SU-DHL-6 (cell line): ENCODE measurements at regions not wholly inside any gene's neighbourhood (a gene's known extent, or its start where the extent isn't known, plus 50 kb on each side); places are given as distances from the start of the nearest gene placed in this dataset.

Experiments used
- H2AFZ ChIP-seq: fragments of 200-600 bp; sonication (generic); 2 replicates; pipeline ENCODE4 v1.6.1; 2014; ENCODE audit warnings: low read depth, mild to moderate bottlenecking, moderate library complexity, mixed read lengths, antibody characterized with exemption, low read length; ENCODE audit not compliant: severe bottlenecking
- H3F3A ChIP-seq: fragments of 200-600 bp; shearing (Covaris generic); 2 replicates; pipeline ENCODE4 v1.6.0; 2016; ENCODE audit warnings: antibody characterized with exemption, mild to moderate bottlenecking; ENCODE audit not compliant: insufficient read depth
- H3K27ac ChIP-seq: fragments of 200-600 bp; sonication (generic); 2 replicates; pipeline ENCODE4 v1.5.1; 2016; ENCODE audit warnings: low read depth, mild to moderate bottlenecking, low read length, moderate library complexity, mixed read lengths
- H3K27me3 ChIP-seq: fragments of 200-600 bp; sonication (generic), shearing (Covaris generic); 2 replicates; pipeline ENCODE4 v1.6.0; 2014; ENCODE audit warnings: mild to moderate bottlenecking, low read length
- H3K36me3 ChIP-seq: fragments of 200-600 bp; sonication (generic); 2 replicates; pipeline ENCODE4 v1.6.1; 2014; ENCODE audit warnings: mild to moderate bottlenecking, low read length, mixed read lengths
- H3K4me2 ChIP-seq: fragments of 300-600, 200-600 bp; shearing (Covaris generic), sonication (generic); 2 replicates; pipeline ENCODE4 v1.6.0; 2014; ENCODE audit warnings: low read length, low read depth, mild to moderate bottlenecking; ENCODE audit not compliant: poor library complexity, severe bottlenecking
- H3K4me3 ChIP-seq: fragments of 200-600 bp; sonication (generic); 2 replicates; pipeline ENCODE4 v1.5.1; 2014; ENCODE audit warnings: antibody characterized with exemption, low read length, mild to moderate bottlenecking, mixed read lengths; ENCODE audit not compliant: insufficient read depth, poor library complexity, severe bottlenecking
- H3K79me2 ChIP-seq: fragments of 200-600 bp; sonication (generic); 2 replicates; pipeline ENCODE4 v1.6.1; 2014; ENCODE audit warnings: mild to moderate bottlenecking, low read length, moderate library complexity; ENCODE audit not compliant: insufficient read depth
- H3K9ac ChIP-seq: fragments of 200-600 bp; sonication (generic); 2 replicates; pipeline ENCODE4 v1.7.0; 2014; ENCODE audit warnings: mild to moderate bottlenecking, low read length
- H3K9me2 ChIP-seq: fragments of 200-600 bp; sonication (generic); replicated peaks from 2 replicates; pipeline ENCODE4 v1.6.1; 2014; ENCODE audit warnings: low read length; ENCODE audit not compliant: insufficient read depth
- H3K9me3 ChIP-seq: fragments of 200-600 bp; sonication (generic); 2 replicates; pipeline ENCODE4 v1.6.1; 2014; ENCODE audit warnings: low read length, mixed read lengths; ENCODE audit not compliant: insufficient read depth
- H4K20me1 ChIP-seq: fragments of 200-600 bp; sonication (generic); 2 replicates; pipeline ENCODE4 v1.6.1; 2014; ENCODE audit warnings: low read depth, mild to moderate bottlenecking, antibody characterized with exemption, low read length, moderate library complexity, mixed read lengths
- CTCF ChIP-seq: fragments of 200-600 bp; sonication (generic); IDR thresholded peaks from one replicate; pipeline ENCODE4 v1.5.1; 2017; ENCODE audit warnings: antibody characterized with exemption, mild to moderate bottlenecking, low read length, moderate library complexity; ENCODE audit not compliant: insufficient read depth, poor library complexity, severe bottlenecking
- EZH2phosphoT487 ChIP-seq: fragments of 200-600 bp; sonication (generic), shearing (Covaris generic); conservative IDR thresholded peaks from 2 replicates; pipeline ENCODE4 v1.6.1; 2018; ENCODE audit warnings: mild to moderate bottlenecking, antibody characterized with exemption, low read length, moderate library complexity, mixed read lengths

- Histone ChIP-seq H3K36me3 (no peaks in the 10 kb centered on the region), H2AFZ (no peak overlapping the region), H4K20me1 (no peaks in the 10 kb centered on the region), H3K27ac (no peak overlapping the region), H3K27me3 (no peaks in the 10 kb centered on the region; the same call in 1 of the 2 replicates), H3K9me2 (no peaks in the 10 kb centered on the region), H3K9me3 (peaks cover 23% of the 10 kb centered on the region; the same call in 1 of the 2 replicates), H3K9ac (no peak overlapping the region), H3K4me2 (no peak overlapping the region), H3K4me3 (no peak overlapping the region), H3K79me2 (no peaks in the 10 kb centered on the region), H3F3A (no peaks in the 10 kb centered on the region)
- no peak for TF ChIP-seq EZH2phosphoT487
- TF ChIP-seq CTCF: no peak
Measured at GRCh38 chr7:34385384-34385783, 272.6 kb upstream of the NPSR1 start.

GRCh38 chr7:34389332-34390078 is 268.5 kb upstream of the NPSR1 start:
- H3K4me2 ChIP-seq: no peak overlapping the region

GRCh38 chr7:34390103-34390502 is 267.9 kb upstream of the NPSR1 start:
- TF ChIP-seq CTCF (no peak), EZH2phosphoT487 (no peak)
- Histone ChIP-seq H3K79me2 (no peaks in the 10 kb centered on the region), H3K4me3 (no peak overlapping the region), H3F3A (no peaks in the 10 kb centered on the region), H3K9me3 (no peaks in the 10 kb centered on the region), H3K27ac (no peak overlapping the region), H3K9me2 (no peaks in the 10 kb centered on the region), H2AFZ (no peak overlapping the region), H3K27me3 (no peaks in the 10 kb centered on the region), H3K36me3 (no peaks in the 10 kb centered on the region), H3K4me2 (no peak overlapping the region), H4K20me1 (no peaks in the 10 kb centered on the region), H3K9ac (no peak overlapping the region)

More at GRCh38 chr7:34389332-34390078, 268.5 kb upstream of the NPSR1 start:
- Histone ChIP-seq H3K27ac (no peak overlapping the region), H3K36me3 (no peaks in the 10 kb centered on the region), H3F3A (no peaks in the 10 kb centered on the region), H3K9me2 (no peaks in the 10 kb centered on the region), H4K20me1 (no peaks in the 10 kb centered on the region), H3K79me2 (no peaks in the 10 kb centered on the region), H3K27me3 (no peaks in the 10 kb centered on the region; the same call in 1 of the 2 replicates), H3K9ac (no peak overlapping the region), H3K4me3 (no peak overlapping the region), H3K9me3 (no peaks in the 10 kb centered on the region), H2AFZ (no peak overlapping the region)
- no peak for TF ChIP-seq CTCF
- TF ChIP-seq EZH2phosphoT487: no peak
